NCI-H524 (cell line): ENCODE measurements at regions not wholly inside any gene's neighbourhood (a gene's known extent, or its start where the extent isn't known, plus 50 kb on each side); places are given as distances from the start of the nearest gene placed in this dataset.
A peak's percentile ranks its signal among the peaks of the same experiment; 100 is the strongest.
"Not testable (repeated sequence)": the region's sequence is repeated elsewhere in the genome, so short reads cannot be mapped to it uniquely, and the experiment has no call there.

Experiments used
- DNase-seq, 2 experiments: peaks; one replicate each; lab custom pipeline; 2025; lab: John Stamatoyannopoulos, UW

GRCh38 chr2:57429831-57430230 lies 616.8 kb upstream of the VRK2 start:
- DNase-seq: no peak

DNA sequence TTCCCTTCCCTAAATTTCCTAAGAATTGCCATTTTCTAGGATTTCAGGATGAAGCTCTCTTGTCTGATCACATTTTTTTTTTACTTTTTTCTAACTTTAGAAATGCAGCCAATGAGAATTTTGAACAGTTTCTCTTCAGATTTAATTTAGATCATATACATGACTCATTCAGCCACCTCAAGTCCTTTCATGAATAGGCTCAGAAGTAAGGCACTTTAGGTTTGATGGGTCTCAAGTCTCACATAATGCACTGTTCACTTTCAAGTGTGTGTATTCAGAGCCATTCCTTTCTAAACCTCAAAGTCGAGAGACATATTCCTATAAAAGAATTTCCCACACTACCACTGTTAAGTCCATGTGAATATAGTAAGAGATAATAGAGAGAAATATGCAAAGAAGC lies 614.1 kb upstream of the VRK2 start:
- DNase-seq: no peak

- no peak for DNase-seq
These were observed 612.2 kb upstream of the VRK2 start for GRCh38 chr2:57434441-57434840.

- peak in 1 of 2 experiments; percentile 42 for DNase-seq
These were observed 611.6 kb upstream of the VRK2 start for GRCh38 chr2:57434972-57435371.

DNA sequence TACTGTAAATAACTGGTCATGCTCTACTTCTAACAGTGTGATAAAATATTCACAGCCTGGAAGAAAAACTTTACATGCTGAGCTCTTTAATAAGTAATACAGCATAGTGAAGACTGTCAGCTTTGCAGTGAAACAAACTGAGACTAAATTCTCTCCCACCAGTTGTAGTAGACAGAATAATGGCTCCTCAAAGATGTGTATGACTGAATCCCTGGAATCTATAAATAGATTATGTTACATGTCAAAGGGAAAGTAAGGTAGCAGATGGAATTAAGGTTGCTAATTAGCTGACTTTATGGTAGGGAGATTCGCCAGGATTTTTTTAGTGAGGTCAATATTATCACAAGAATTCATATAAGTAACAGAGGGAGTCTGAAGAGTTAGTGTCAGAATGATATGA lies 609.5 kb upstream of the VRK2 start:
- DNase-seq: peak in 1 of 2 experiments; percentile 33

DNA sequence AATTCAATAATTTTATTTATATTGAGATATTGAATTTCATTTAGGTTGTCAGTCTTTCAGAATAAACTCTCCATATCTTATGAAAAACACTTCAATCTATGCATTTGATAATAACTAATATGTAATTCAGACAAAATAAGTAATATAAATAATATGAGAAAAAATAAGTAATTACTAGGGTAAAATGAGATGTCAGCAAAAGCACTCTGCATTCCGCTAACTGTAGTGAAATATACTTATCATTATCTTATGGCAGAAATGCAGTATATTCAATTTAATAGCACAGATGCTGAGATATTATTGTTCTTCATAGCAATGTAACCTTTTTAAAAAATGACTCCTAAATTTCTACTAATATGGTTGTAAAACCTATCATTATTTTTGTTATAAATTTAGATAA lies 606.2 kb upstream of the VRK2 start:
- no peak for DNase-seq

GRCh38 chr2:57443086-57443485 lies 603.5 kb upstream of the VRK2 start:
- no peak for DNase-seq

DNA sequence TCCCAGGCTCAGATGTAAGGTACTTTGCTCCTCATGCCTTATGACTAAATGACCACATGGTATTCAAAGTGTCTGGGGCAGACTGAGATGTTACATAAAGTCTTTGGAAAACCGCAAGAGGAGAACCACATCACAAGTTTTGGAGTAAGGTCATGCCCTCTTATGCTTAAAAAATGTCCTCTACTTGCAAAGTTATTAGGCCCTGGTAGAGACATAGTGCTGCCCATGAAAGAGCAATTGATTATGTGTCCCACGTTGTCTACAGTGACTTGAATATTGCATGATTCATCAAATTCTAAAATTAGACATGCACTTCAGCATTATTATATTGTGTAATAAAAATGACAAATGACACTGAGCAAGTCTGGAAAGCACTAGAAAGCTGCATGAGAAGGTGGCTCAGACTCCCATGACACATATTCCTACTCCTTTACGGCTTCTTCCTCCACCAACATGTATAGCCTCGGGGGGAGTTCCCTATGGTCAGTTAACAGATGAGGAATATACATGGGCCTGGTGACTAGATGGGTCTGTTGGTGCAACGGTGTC lies 602.6 kb upstream of the VRK2 start:
- no peak for DNase-seq

- DNase-seq: no peak
These were observed 601.7 kb upstream of the VRK2 start for GRCh38 chr2:57444752-57445430.

DNA sequence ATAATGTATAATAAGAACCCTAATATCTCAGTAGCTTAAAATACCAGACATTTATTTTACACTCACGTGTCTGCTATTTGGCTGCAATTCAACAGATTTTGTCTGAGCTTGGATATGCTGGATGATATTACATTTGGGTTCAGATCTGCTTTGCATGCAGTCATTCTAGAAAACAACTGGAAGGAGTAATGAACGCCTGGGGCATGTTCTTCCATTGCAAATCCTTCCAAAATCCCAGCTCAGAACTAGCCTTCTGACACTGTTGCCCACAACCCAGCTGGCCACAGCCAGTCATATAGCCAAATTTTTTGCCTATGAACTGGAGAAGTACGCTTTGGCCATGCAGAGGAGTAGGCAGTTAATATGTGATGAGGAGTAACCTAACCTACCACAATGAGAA lies 597.8 kb upstream of the VRK2 start:
- no peak for DNase-seq

DNA sequence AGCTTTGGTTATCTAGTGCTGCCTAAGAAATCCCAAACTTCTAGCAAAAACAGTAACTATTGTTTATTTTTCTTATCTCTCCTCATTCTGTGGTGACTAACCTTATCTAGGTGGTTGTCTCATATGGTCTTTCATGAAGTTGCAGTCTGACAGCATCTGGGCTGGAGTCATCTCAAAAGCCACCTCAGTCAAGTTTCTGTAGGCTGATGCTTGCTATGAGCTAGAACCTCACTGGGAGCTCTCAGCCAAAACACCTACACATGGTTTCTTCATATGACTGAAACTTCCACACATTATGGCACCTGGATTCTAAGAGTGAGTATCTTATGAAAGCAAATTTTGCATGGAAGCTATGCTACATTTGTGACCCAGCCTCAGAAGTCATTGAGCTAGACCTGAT lies 596.4 kb upstream of the VRK2 start:
- no peak for DNase-seq

- no peak for DNase-seq
These were observed 594.0 kb upstream of the VRK2 start for GRCh38 chr2:57452634-57453033.

DNA sequence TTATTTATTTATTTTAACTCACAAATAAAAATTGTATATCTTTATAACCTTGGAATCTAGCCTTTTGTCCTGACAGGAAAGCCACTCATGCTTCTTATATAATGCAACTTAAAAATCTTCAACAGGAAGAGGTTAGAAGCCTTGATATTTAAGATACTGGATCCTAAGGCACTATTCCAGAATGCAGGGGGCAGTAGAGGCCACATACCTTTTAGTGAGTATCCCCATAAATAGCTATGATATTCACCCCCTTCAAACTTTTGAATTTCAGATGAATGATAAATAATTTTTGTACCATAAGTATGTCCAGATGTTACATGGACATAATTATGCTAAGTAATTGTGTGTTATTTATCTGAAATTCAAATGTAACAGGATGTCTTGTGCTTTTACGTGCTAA lies 592.7 kb upstream of the VRK2 start:
- DNase-seq: no peak

- DNase-seq: no peak
These were observed 586.0 kb upstream of the VRK2 start for GRCh38 chr2:57460396-57461276.

DNA sequence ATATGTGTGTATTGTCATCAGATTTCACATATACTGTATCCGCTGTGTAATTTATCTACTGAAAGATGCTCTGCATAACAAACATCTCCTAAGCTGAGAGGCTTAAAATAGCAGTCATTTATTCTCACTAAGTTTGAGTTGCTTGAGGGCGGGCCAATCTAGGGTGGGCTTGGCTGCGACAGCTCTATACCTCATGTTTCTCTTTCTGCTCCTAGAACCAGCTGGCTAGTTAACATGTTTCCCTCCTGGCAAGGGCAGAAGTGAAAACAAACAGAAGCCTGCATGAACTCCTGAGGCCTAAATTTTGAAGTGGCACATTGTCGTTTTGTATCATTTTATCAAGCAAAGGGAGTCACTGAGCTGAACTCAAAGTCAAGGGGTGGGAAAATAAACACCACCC lies 585.0 kb upstream of the VRK2 start:
- DNase-seq: no peak

DNA sequence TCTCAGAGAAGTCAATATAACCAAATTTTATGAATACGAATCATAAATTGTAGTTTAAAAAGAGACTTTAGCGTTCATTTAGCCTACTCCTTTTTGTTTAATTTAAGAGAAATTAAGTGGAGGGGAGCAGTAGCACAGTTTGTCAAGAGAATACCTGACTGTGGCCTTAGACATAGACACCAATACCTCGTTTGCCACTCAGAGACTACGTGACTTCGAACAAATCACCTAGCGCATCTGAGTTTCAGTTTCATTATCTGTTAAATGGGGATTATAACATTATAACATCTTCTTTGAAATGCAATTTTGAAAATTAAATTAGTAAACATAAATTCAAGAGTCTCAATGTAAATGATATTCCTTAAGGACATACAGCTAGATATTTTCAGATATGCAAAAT lies 581.5 kb upstream of the VRK2 start:
- no peak for DNase-seq

- DNase-seq: no peak
These were observed 580.6 kb upstream of the VRK2 start for GRCh38 chr2:57465967-57466366.

GRCh38 chr2:57475391-57475790 lies 571.2 kb upstream of the VRK2 start:
- no peak for DNase-seq

GRCh38 chr2:57479981-57480380 lies 566.6 kb upstream of the VRK2 start:
- DNase-seq: no peak

- DNase-seq: no peak
These were observed 558.5 kb upstream of the VRK2 start for GRCh38 chr2:57488061-57488460.

DNA sequence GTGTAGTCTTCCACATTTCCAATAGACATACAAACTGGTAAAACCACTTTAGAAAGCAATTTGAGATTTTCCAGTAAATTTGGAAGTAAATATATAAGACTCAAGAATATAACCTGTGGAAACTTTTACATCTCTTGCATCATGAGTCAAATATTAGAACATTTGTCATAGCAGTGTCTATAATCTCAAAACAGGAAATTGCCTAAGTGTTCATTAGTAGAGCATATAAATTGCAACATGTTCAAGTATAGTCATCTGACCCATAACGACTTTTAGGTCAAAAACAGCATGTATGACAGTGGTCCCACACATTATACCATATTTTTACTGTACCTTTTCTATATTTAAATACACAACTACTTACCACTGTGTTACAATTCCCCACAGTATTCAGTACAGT lies 555.9 kb upstream of the VRK2 start:
- DNase-seq: no peak

GRCh38 chr2:57491213-57491612 lies 555.4 kb upstream of the VRK2 start:
- no peak for DNase-seq

- not testable (repeated sequence) for DNase-seq
These were observed 552.6 kb upstream of the VRK2 start for GRCh38 chr2:57493966-57494365.
